PC-3 (cell line): ENCODE measurements at regions not wholly inside any gene's neighbourhood (a gene's known extent, or its start where the extent isn't known, plus 50 kb on each side); places are given as distances from the start of the nearest gene placed in this dataset.

Source experiments
- EZH2 ChIP-seq: fragments of 300-600 bp; sonication (generic); IDR thresholded peaks from one replicate; pipeline ENCODE4 v1.6.1; 2017; ENCODE audit warnings: antibody characterized with exemption, mild to moderate bottlenecking, low read length; ENCODE audit not compliant: unreplicated experiment
- TF ChIP-seq, protein P1 (sequence below): fragments of 300-600 bp; sonication (generic); conservative IDR thresholded peaks from 2 replicates; pipeline ENCODE4 v1.5.1; 2017; ENCODE audit warnings: antibody characterized with exemption, low read depth, mild to moderate bottlenecking, low read length

DNA sequence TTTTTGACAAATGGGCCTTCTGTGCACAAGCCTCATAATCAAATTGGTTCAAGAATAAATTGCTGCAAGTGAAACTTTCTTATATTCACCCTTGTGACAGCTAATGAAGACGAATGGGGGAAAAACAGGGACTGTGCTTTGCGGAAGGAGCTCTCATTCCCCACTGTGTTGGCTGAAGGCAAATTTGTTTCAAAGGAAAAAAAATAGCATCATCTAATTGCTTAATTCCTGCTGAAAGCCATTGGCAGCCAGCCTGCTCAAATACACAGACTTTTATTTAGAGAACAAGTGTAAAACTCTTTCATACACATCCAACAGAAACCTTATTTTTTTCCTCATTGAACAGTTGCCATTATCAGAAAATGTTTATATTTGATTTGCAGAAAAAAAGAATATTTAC is 172.3 kb downstream of the ARL6IP6 start:
- TF ChIP-seq, protein P1, sequence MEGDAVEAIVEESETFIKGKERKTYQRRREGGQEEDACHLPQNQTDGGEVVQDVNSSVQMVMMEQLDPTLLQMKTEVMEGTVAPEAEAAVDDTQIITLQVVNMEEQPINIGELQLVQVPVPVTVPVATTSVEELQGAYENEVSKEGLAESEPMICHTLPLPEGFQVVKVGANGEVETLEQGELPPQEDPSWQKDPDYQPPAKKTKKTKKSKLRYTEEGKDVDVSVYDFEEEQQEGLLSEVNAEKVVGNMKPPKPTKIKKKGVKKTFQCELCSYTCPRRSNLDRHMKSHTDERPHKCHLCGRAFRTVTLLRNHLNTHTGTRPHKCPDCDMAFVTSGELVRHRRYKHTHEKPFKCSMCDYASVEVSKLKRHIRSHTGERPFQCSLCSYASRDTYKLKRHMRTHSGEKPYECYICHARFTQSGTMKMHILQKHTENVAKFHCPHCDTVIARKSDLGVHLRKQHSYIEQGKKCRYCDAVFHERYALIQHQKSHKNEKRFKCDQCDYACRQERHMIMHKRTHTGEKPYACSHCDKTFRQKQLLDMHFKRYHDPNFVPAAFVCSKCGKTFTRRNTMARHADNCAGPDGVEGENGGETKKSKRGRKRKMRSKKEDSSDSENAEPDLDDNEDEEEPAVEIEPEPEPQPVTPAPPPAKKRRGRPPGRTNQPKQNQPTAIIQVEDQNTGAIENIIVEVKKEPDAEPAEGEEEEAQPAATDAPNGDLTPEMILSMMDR: no peak
- TF ChIP-seq EZH2: no peak
